K562 (cell line): ENCODE measurements at regions not wholly inside any gene's neighbourhood (a gene's known extent, or its start where the extent isn't known, plus 50 kb on each side); places are given as distances from the start of the nearest gene placed in this dataset.

ENCODE experiments used
- ATAC-seq: fragments of 200-7000 bp; cut with Tn5 transposase; 3 replicates; pipeline ENCODE4 v1.9.1; 2020; ENCODE audit warnings: moderate library complexity
- BruUV-seq: library from RNA; stranded (reverse); fragments of 400-500 nt; replicated peaks from 2 replicates; lab custom pipeline; 2021; lab: Mats Ljungman, UMichigan
- CTCF ChIA-PET: fragments of 300-600 bp; formaldehyde crosslinking; extraction: SDS; loops from one replicate; lab custom pipeline; 2021; ENCODE audit warnings: low intra/inter-chr PET ratio; lab: Yijun Ruan, JAX
- POLR2A ChIA-PET: fragments of 300-600, 350-650 bp; sonication (Branson Sonifier 250); formaldehyde crosslinking; extraction: SDS; loops from one replicate; lab custom pipeline; 2021; ENCODE audit warnings: antibody characterized with exemption, inconsistent platforms; lab: Yijun Ruan, JAX
- DNase-seq, 4 experiments: peaks; one replicate each; pipeline versions ENCODE4 v3.0.0 to v3.0.0-alpha.2; 2011 to 2018; ENCODE audit warnings: low spot score in 3 of 4, mixed read lengths in 3 of 4; ENCODE audit errors: extremely low read depth in 1 of 4
- FAIRE-seq: peaks from 2 replicates; lab custom pipeline; 2011; peaks lifted over from hg19 to GRCh38; lab: Jason Lieb, UNC
- H2AFZ ChIP-seq: 2 replicates; pipeline ENCODE4 v1.6.0; 2011; ENCODE audit warnings: low read depth, low read length, control low read depth, inconsistent platforms
- H3K27ac ChIP-seq: fragments of 200-600 bp; 3 replicates; pipeline ENCODE4 v1.8.0; 2011; ENCODE audit warnings: low read depth, mild to moderate bottlenecking, control low read depth, inconsistent platforms, low read length, moderate library complexity, mixed read lengths; ENCODE audit errors: extremely low read depth
- H3K27me3 ChIP-seq, 2 experiments: fragments of 300-600 bp in 1 of 2; 2 replicates in 1 of 2; 3 replicates in 1 of 2; pipeline versions ENCODE4 v1.6.0 to v1.8.0; 2011; ENCODE audit warnings: inconsistent platforms in 2 of 2, low read length in 2 of 2, mild to moderate bottlenecking in 1 of 2, mixed read lengths in 1 of 2, moderate library complexity in 1 of 2; ENCODE audit not compliant: control insufficient read depth in 2 of 2, insufficient read depth in 2 of 2
- H3K36me3 ChIP-seq: fragments of 300-600 bp; 3 replicates; pipeline ENCODE4 v1.8.0; 2011; ENCODE audit warnings: mild to moderate bottlenecking, low read length, inconsistent platforms; ENCODE audit not compliant: control insufficient read depth, insufficient read depth
- H3K4me1 ChIP-seq, 2 experiments: fragments of 200-600 bp in 1 of 2; replicated peaks in 1 of 2; 2 replicates in 1 of 2; 3 replicates in 1 of 2; pipeline versions ENCODE4 v1.5.1 to v1.8.0; 2011; ENCODE audit warnings: inconsistent platforms in 2 of 2, low read length in 2 of 2, mild to moderate bottlenecking in 1 of 2, mixed read lengths in 1 of 2, moderate library complexity in 1 of 2; ENCODE audit not compliant: control insufficient read depth in 2 of 2, insufficient read depth in 2 of 2
- H3K4me2 ChIP-seq: 2 replicates; pipeline ENCODE4 v1.6.1; 2011; ENCODE audit warnings: low read length, control low read depth, inconsistent platforms, mixed read lengths; ENCODE audit not compliant: insufficient read depth
- H3K4me3 ChIP-seq: fragments of 200-600 bp; sonication (generic), shearing (Covaris generic); 2 replicates; pipeline ENCODE4 v1.5.1; 2016; ENCODE audit warnings: control low read depth, inconsistent platforms
- H3K79me2 ChIP-seq: fragments of 200-600 bp; 3 replicates; pipeline ENCODE4 v1.8.0; 2011; ENCODE audit warnings: low read length, inconsistent platforms; ENCODE audit not compliant: control insufficient read depth, insufficient read depth
- H3K9ac ChIP-seq, 2 experiments: 2 replicates each; pipeline versions ENCODE4 v1.6.0 to v1.6.1; 2011; ENCODE audit warnings: low read depth in 2 of 2, low read length in 2 of 2, control low read depth in 1 of 2, inconsistent platforms in 1 of 2, mild to moderate bottlenecking in 1 of 2, mixed read lengths in 1 of 2; ENCODE audit not compliant: insufficient read depth in 1 of 2
- H3K9me1 ChIP-seq: one replicate; pipeline ENCODE4 v1.6.0; 2011; ENCODE audit warnings: inconsistent platforms, mild to moderate bottlenecking, low read length, moderate library complexity; ENCODE audit not compliant: control insufficient read depth, insufficient read depth
- H3K9me3 ChIP-seq: replicated peaks from 2 replicates; pipeline ENCODE4 v1.5.1; 2011; ENCODE audit warnings: low read depth, low read length, inconsistent platforms; ENCODE audit not compliant: control insufficient read depth, insufficient read depth
- H4K20me1 ChIP-seq: replicated peaks from 2 replicates; pipeline ENCODE4 v1.6.1; 2011; ENCODE audit warnings: low read length, inconsistent platforms, mixed read lengths; ENCODE audit not compliant: control insufficient read depth, insufficient read depth
- E4F1 ChIP-seq: fragments of 250-450 bp; sonication (Bioruptor Pico); IDR thresholded peaks from 2 replicates; pipeline ENCODE4 v1.5.0; 2021; ENCODE audit warnings: mild to moderate bottlenecking, borderline replicate concordance
- MAFF ChIP-seq: IDR thresholded peaks from 2 replicates; pipeline ENCODE4 v1.6.1; 2012; ENCODE audit warnings: low read length, improper control_type of control experiment
- RFX5 ChIP-seq: IDR thresholded peaks from 2 replicates; pipeline ENCODE4 v1.6.1; 2011; ENCODE audit warnings: low read depth, mild to moderate bottlenecking, improper control_type of control experiment, low read length
- ZC3H4 ChIP-seq: sonication (generic); formaldehyde crosslinking; IDR thresholded peaks from 2 replicates; pipeline ENCODE4 v1.9.0; 2021; ENCODE audit warnings: missing genetic modification reagents, borderline replicate concordance
- ZFP1 ChIP-seq: fragments of 450-650 bp; formaldehyde crosslinking; IDR thresholded peaks from 2 replicates; pipeline ENCODE4 v1.4.0; 2020; ENCODE audit warnings: mild to moderate bottlenecking, mixed read lengths
- WGBS: fragments of 100-300 bp; shearing (Covaris generic); methylation state at CpG from one replicate; pipeline ENCODE4 v1.1.6; 2016; ENCODE audit warnings: low coverage, mixed read lengths; ENCODE audit not compliant: insufficient coverage; ENCODE audit errors: missing lambda C conversion rate; 5-methylcytosine and 5-hydroxymethylcytosine counted together
- in situ Hi-C: fragments of 300-500 bp; cut with MboI; formaldehyde crosslinking; loops from 4 replicates; pipeline ENCODE4 v1.15.0; 2018; ENCODE audit warnings: inconsistent platforms, mixed read lengths
- intact Hi-C: fragments of 100-400 bp; cut with micrococcal nuclease; formaldehyde crosslinking; loops from 2 replicates; pipeline ENCODE4 v1.14.2; 2022
- TF ChIP-seq, protein P1 (sequence below): fragments of 450-650 bp; IDR thresholded peaks from 2 replicates; pipeline ENCODE4 v1.6.1; 2017; ENCODE audit warnings: antibody characterized with exemption

- H3K36me3 ChIP-seq = no peaks in the 10 kb centered on the region
- whole genome bisulfite sequencing = 0% methylated on average over 5 of the region's 5 CpGs
- H3K4me2 ChIP-seq = no peak overlapping the region
- DNase-seq = no peak
- in situ Hi-C loops (no loop called here), intact Hi-C loops (no loop called here)
- no peak overlapping the region for H3K9ac ChIP-seq
- H3K9me3 ChIP-seq = no peaks in the 10 kb centered on the region
- H3K9me1 ChIP-seq = no peaks in the 10 kb centered on the region
- no peak overlapping the region for H3K27ac ChIP-seq
- no peak overlapping the region for H2AFZ ChIP-seq
- H3K4me1 ChIP-seq = no peaks in the 10 kb centered on the region
- H4K20me1 ChIP-seq = no peaks in the 10 kb centered on the region
- FAIRE-seq = no peak
- no peak for ATAC-seq
- POLR2A ChIA-PET = interaction anchor here (0.5 kb wide), 1 partner anchor 240 kb away, joined by 3 read pairs; no protein-coding TSS in a partner anchor
- H3K4me3 ChIP-seq = no peak overlapping the region
- H3K27me3 ChIP-seq = peaks cover 3 to 8% of the 10 kb centered on the region in 2 experiments; a peak in 2 of 5 replicates
- TF ChIP-seq E4F1 (CRISPR knock-in tag) = no peak
- TF ChIP-seq MAFF = no peak
- TF ChIP-seq ZC3H4 (CRISPR knock-in tag) = no peak
- TF ChIP-seq, protein P1, sequence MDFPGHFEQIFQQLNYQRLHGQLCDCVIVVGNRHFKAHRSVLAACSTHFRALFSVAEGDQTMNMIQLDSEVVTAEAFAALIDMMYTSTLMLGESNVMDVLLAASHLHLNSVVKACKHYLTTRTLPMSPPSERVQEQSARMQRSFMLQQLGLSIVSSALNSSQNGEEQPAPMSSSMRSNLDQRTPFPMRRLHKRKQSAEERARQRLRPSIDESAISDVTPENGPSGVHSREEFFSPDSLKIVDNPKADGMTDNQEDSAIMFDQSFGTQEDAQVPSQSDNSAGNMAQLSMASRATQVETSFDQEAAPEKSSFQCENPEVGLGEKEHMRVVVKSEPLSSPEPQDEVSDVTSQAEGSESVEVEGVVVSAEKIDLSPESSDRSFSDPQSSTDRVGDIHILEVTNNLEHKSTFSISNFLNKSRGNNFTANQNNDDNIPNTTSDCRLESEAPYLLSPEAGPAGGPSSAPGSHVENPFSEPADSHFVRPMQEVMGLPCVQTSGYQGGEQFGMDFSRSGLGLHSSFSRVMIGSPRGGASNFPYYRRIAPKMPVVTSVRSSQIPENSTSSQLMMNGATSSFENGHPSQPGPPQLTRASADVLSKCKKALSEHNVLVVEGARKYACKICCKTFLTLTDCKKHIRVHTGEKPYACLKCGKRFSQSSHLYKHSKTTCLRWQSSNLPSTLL = no peak
- TF ChIP-seq RFX5 = no peak
- TF ChIP-seq ZFP1 (CRISPR knock-in tag) = no peak
- TF ChIP-seq, all 486 proteins: peak for 0
- H3K79me2 ChIP-seq = no peaks in the 10 kb centered on the region
- CTCF ChIA-PET = no interaction called here
- BruUV-seq = no TSS peak
Observed at GRCh38 chr9:108209132-108209685, 646.6 kb downstream of the ACTL7B start.
